ENCODE measurements at regions not wholly inside any gene's neighbourhood (a gene's known extent, or its start where the extent isn't known, plus 50 kb on each side); places are given as distances from the start of the nearest gene placed in this dataset.

DNA sequence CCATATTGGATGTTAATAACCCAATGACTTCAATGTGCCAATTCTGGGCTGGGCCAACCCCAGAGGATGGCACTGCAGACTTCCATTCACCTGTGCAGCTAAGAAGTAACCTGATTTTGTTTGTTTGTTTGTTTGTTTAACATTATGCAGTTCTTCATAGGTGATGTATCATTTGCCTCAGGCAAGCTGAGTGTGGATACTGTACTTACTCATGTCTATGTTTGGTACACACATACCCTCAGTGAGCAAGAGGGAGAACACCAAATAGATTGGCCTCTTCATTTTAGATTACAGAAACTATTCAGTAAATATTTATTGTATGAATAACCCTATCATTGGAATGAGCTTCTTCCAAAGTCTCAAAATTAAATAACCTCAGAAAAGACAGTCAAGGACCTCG is 180.2 kb upstream of the SMC2 start:
- H3K27ac ChIP-seq (ENCODE audit: extremely low read depth, low read depth, low read length) = no peak overlapping the region
- CTCF ChIA-PET = interaction anchor here (0.6 kb wide), 2 partner anchors 20 to 285 kb away, joined by 3 read pairs; no protein-coding TSS in a partner anchor
- H3K9me3 ChIP-seq (ENCODE audit: control insufficient read depth, insufficient read depth, low read depth, low read length) = no peaks in the 10 kb centered on the region
- TF ChIP-seq HOXD13 (CRISPR knock-in tag; IDR thresholded peaks at IDR 0.05; ENCODE audit: borderline replicate concordance) = no peak
- TF ChIP-seq YY1 (tag by site-specific recombination; IDR thresholded peaks at IDR 0.05) = no peak
- TF ChIP-seq ZXDB (tag by site-specific recombination; IDR thresholded peaks at IDR 0.05) = no peak
- TF ChIP-seq KLF1 (tag by site-specific recombination; IDR thresholded peaks at IDR 0.05) = no peak
- TF ChIP-seq, protein P1, sequence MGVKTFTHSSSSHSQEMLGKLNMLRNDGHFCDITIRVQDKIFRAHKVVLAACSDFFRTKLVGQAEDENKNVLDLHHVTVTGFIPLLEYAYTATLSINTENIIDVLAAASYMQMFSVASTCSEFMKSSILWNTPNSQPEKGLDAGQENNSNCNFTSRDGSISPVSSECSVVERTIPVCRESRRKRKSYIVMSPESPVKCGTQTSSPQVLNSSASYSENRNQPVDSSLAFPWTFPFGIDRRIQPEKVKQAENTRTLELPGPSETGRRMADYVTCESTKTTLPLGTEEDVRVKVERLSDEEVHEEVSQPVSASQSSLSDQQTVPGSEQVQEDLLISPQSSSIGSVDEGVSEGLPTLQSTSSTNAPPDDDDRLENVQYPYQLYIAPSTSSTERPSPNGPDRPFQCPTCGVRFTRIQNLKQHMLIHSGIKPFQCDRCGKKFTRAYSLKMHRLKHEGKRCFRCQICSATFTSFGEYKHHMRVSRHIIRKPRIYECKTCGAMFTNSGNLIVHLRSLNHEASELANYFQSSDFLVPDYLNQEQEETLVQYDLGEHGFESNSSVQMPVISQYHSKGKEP (tag by site-specific recombination; IDR thresholded peaks at IDR 0.05) = no peak
- no peak for TF ChIP-seq ZBTB48 (tag by site-specific recombination; IDR thresholded peaks at IDR 0.05)
- no peak for TF ChIP-seq RBAK (tag by site-specific recombination; IDR thresholded peaks at IDR 0.05)
- TF ChIP-seq, protein P2, sequence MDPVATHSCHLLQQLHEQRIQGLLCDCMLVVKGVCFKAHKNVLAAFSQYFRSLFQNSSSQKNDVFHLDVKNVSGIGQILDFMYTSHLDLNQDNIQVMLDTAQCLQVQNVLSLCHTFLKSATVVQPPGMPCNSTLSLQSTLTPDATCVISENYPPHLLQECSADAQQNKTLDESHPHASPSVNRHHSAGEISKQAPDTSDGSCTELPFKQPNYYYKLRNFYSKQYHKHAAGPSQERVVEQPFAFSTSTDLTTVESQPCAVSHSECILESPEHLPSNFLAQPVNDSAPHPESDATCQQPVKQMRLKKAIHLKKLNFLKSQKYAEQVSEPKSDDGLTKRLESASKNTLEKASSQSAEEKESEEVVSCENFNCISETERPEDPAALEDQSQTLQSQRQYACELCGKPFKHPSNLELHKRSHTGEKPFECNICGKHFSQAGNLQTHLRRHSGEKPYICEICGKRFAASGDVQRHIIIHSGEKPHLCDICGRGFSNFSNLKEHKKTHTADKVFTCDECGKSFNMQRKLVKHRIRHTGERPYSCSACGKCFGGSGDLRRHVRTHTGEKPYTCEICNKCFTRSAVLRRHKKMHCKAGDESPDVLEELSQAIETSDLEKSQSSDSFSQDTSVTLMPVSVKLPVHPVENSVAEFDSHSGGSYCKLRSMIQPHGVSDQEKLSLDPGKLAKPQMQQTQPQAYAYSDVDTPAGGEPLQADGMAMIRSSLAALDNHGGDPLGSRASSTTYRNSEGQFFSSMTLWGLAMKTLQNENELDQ (tag by site-specific recombination; IDR thresholded peaks at IDR 0.05; ENCODE audit: low read depth) = no peak
- no peak for TF ChIP-seq ZNF302 (tag by site-specific recombination; IDR thresholded peaks at IDR 0.05; ENCODE audit: low read depth)
- TF ChIP-seq ZFP69B (tag by site-specific recombination; IDR thresholded peaks at IDR 0.05) = no peak
- TF ChIP-seq, protein P3, sequence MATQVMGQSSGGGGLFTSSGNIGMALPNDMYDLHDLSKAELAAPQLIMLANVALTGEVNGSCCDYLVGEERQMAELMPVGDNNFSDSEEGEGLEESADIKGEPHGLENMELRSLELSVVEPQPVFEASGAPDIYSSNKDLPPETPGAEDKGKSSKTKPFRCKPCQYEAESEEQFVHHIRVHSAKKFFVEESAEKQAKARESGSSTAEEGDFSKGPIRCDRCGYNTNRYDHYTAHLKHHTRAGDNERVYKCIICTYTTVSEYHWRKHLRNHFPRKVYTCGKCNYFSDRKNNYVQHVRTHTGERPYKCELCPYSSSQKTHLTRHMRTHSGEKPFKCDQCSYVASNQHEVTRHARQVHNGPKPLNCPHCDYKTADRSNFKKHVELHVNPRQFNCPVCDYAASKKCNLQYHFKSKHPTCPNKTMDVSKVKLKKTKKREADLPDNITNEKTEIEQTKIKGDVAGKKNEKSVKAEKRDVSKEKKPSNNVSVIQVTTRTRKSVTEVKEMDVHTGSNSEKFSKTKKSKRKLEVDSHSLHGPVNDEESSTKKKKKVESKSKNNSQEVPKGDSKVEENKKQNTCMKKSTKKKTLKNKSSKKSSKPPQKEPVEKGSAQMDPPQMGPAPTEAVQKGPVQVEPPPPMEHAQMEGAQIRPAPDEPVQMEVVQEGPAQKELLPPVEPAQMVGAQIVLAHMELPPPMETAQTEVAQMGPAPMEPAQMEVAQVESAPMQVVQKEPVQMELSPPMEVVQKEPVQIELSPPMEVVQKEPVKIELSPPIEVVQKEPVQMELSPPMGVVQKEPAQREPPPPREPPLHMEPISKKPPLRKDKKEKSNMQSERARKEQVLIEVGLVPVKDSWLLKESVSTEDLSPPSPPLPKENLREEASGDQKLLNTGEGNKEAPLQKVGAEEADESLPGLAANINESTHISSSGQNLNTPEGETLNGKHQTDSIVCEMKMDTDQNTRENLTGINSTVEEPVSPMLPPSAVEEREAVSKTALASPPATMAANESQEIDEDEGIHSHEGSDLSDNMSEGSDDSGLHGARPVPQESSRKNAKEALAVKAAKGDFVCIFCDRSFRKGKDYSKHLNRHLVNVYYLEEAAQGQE (tag by site-specific recombination; IDR thresholded peaks at IDR 0.05) = no peak
- no peak for TF ChIP-seq ZNF214 (tag by site-specific recombination; IDR thresholded peaks at IDR 0.05; ENCODE audit: borderline replicate concordance)
- TF ChIP-seq, protein P4, sequence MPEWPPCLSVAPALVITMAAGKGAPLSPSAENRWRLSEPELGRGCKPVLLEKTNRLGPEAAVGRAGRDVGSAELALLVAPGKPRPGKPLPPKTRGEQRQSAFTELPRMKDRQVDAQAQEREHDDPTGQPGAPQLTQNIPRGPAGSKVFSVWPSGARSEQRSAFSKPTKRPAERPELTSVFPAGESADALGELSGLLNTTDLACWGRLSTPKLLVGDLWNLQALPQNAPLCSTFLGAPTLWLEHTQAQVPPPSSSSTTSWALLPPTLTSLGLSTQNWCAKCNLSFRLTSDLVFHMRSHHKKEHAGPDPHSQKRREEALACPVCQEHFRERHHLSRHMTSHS (tag by site-specific recombination; IDR thresholded peaks at IDR 0.05) = no peak
- TF ChIP-seq ZNF404 (tag by site-specific recombination; IDR thresholded peaks at IDR 0.05) = no peak
- no peak overlapping the region for H3K4me3 ChIP-seq (ENCODE audit: low read depth, low read length)
- POLR2A ChIA-PET = no interaction called here
- no peaks in the 10 kb centered on the region for H3K36me3 ChIP-seq (ENCODE audit: control insufficient read depth in 2 of 2, insufficient read depth in 1 of 2, low read length in 2 of 2)
- no peaks in the 10 kb centered on the region for H3K4me1 ChIP-seq (ENCODE audit: control insufficient read depth, insufficient read depth, low read length)

DNA sequence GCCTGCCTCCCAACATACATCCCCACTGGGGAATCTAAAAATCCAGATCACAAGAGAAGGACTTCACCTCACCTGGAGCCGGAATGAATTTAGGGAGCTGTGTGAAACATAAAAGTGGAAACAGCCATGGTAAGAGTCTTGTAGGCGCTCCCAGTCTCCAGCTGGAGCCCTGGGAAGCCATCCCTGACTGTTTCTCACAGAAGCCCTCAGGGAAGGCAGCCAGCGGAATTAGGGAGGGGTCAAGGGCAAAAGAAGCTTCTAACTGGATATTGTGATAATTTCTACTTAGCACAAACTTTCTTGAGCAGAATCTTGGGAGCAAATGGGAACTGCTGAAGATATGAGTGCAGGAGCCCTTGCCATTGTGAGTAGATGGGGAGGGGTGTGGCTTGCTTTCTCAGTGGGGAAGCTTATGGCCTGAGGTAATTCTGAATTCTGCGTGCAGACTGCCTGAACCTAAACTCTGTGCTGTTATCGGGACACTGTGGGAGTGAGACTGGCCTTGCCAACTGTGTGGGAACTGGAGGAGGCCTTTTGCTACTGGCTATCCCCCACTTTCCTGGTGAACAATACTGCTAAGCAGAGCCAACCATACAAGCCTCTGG is 174.4 kb upstream of the SMC2 start:
- H3K27ac ChIP-seq (ENCODE audit: extremely low read depth, low read depth, low read length) = no peak overlapping the region
- ChIA-PET POLR2A (no interaction called here), CTCF (no interaction called here)
- no peak overlapping the region for H3K4me3 ChIP-seq (ENCODE audit: low read depth, low read length)
- no peaks in the 10 kb centered on the region for H3K9me3 ChIP-seq (ENCODE audit: control insufficient read depth, insufficient read depth, low read depth, low read length)
- H3K36me3 ChIP-seq (ENCODE audit: control insufficient read depth in 2 of 2, insufficient read depth in 1 of 2, low read length in 2 of 2) = no peaks in the 10 kb centered on the region
- no peaks in the 10 kb centered on the region for H3K4me1 ChIP-seq (ENCODE audit: control insufficient read depth, insufficient read depth, low read length)
- TF ChIP-seq GLI2 (tag by site-specific recombination; IDR thresholded peaks at IDR 0.05; ENCODE audit: borderline replicate concordance, low read depth) (no peak), ZBTB7A (tag by site-specific recombination; IDR thresholded peaks at IDR 0.05; ENCODE audit: low read depth) (no peak), ZNF529 (tag by site-specific recombination; IDR thresholded peaks at IDR 0.05; ENCODE audit: insufficient replicate concordance) (no peak), SALL2 (tag by site-specific recombination; IDR thresholded peaks at IDR 0.05; ENCODE audit: borderline replicate concordance) (no peak), ZEB2 (tag by site-specific recombination; IDR thresholded peaks at IDR 0.05) (no peak), SCRT1 (tag by site-specific recombination; IDR thresholded peaks at IDR 0.05; ENCODE audit: borderline replicate concordance) (no peak)
- TF ChIP-seq, protein P5, sequence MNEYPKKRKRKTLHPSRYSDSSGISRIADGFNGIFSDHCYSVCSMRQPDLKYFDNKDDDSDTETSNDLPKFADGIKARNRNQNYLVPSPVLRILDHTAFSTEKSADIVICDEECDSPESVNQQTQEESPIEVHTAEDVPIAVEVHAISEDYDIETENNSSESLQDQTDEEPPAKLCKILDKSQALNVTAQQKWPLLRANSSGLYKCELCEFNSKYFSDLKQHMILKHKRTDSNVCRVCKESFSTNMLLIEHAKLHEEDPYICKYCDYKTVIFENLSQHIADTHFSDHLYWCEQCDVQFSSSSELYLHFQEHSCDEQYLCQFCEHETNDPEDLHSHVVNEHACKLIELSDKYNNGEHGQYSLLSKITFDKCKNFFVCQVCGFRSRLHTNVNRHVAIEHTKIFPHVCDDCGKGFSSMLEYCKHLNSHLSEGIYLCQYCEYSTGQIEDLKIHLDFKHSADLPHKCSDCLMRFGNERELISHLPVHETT (tag by site-specific recombination; IDR thresholded peaks at IDR 0.05) = no peak
- TF ChIP-seq, protein P6, sequence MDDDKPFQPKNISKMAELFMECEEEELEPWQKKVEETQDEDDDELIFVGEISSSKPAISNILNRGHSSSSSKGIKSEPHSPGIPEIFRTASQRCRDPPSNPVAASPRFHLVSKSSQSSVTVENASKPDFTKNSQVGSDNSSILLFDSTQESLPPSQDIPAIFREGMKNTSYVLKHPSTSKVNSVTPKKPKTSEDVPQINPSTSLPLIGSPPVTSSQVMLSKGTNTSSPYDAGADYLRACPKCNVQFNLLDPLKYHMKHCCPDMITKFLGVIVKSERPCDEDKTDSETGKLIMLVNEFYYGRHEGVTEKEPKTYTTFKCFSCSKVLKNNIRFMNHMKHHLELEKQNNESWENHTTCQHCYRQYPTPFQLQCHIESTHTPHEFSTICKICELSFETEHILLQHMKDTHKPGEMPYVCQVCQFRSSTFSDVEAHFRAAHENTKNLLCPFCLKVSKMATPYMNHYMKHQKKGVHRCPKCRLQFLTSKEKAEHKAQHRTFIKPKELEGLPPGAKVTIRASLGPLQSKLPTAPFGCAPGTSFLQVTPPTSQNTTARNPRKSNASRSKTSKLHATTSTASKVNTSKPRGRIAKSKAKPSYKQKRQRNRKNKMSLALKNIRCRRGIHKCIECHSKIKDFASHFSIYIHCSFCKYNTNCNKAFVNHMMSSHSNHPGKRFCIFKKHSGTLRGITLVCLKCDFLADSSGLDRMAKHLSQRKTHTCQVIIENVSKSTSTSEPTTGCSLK (tag by site-specific recombination; IDR thresholded peaks at IDR 0.05) = no peak
